ENCODE measurements at regions not wholly inside any gene's neighbourhood (a gene's known extent, or its start where the extent isn't known, plus 50 kb on each side); places are given as distances from the start of the nearest gene placed in this dataset.
"Not testable (repeated sequence)": the region's sequence is repeated elsewhere in the genome, so short reads cannot be mapped to it uniquely, and the experiment has no call there.

DNA sequence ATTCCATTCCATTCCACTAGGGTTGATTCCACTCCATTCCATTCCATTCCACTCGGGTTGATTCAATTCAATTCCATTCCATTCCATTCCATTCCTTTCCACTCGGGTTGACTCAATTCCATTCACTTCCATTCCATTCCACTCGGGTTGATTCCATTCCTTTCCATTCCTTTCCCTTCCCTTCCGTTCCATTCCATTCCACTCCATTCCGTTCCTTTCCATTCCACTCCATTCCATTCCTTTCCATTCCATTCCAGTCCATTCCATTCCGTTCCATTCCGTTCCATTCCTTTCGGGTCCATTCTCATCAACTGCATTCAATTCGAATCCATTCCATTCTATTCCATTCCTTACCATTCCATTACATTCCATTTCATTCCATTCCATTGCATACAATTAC is 1135.3 kb downstream of the RPIA start:
- TF ChIP-seq, protein P1, sequence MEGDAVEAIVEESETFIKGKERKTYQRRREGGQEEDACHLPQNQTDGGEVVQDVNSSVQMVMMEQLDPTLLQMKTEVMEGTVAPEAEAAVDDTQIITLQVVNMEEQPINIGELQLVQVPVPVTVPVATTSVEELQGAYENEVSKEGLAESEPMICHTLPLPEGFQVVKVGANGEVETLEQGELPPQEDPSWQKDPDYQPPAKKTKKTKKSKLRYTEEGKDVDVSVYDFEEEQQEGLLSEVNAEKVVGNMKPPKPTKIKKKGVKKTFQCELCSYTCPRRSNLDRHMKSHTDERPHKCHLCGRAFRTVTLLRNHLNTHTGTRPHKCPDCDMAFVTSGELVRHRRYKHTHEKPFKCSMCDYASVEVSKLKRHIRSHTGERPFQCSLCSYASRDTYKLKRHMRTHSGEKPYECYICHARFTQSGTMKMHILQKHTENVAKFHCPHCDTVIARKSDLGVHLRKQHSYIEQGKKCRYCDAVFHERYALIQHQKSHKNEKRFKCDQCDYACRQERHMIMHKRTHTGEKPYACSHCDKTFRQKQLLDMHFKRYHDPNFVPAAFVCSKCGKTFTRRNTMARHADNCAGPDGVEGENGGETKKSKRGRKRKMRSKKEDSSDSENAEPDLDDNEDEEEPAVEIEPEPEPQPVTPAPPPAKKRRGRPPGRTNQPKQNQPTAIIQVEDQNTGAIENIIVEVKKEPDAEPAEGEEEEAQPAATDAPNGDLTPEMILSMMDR (IDR thresholded peaks at IDR 0.05 in 2 of 3, conservative IDR thresholded peaks at IDR 0.05 in 1 of 3; ENCODE audit: control insufficient read depth in 2 of 3, extremely low read depth in 1 of 3, insufficient read depth in 1 of 3, low read depth in 3 of 3, low read length in 3 of 3): not testable (repeated sequence)
- TF ChIP-seq POLR2AphosphoS5 (IDR thresholded peaks at IDR 0.05; ENCODE audit: low read length); SMC3 (IDR thresholded peaks at IDR 0.05; ENCODE audit: borderline replicate concordance, low read length); ZNF274 (IDR thresholded peaks at IDR 0.05; ENCODE audit: insufficient read depth, insufficient read length); CHD4 (IDR thresholded peaks at IDR 0.05): not testable (repeated sequence)
- TF ChIP-seq, protein P2, sequence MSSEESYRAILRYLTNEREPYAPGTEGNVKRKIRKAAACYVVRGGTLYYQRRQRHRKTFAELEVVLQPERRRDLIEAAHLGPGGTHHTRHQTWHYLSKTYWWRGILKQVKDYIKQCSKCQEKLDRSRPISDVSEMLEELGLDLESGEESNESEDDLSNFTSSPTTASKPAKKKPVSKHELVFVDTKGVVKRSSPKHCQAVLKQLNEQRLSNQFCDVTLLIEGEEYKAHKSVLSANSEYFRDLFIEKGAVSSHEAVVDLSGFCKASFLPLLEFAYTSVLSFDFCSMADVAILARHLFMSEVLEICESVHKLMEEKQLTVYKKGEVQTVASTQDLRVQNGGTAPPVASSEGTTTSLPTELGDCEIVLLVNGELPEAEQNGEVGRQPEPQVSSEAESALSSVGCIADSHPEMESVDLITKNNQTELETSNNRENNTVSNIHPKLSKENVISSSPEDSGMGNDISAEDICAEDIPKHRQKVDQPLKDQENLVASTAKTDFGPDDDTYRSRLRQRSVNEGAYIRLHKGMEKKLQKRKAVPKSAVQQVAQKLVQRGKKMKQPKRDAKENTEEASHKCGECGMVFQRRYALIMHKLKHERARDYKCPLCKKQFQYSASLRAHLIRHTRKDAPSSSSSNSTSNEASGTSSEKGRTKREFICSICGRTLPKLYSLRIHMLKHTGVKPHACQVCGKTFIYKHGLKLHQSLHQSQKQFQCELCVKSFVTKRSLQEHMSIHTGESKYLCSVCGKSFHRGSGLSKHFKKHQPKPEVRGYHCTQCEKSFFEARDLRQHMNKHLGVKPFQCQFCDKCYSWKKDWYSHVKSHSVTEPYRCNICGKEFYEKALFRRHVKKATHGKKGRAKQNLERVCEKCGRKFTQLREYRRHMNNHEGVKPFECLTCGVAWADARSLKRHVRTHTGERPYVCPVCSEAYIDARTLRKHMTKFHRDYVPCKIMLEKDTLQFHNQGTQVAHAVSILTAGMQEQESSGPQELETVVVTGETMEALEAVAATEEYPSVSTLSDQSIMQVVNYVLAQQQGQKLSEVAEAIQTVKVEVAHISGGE (CRISPR knock-in tag; IDR thresholded peaks at IDR 0.05): not testable (repeated sequence)

Measured in GM12878 (cell line).